ENCODE measurements at regions not wholly inside any gene's neighbourhood (a gene's known extent, or its start where the extent isn't known, plus 50 kb on each side); places are given as distances from the start of the nearest gene placed in this dataset.

GRCh38 chr3:177889652-177890358 lies 646.4 kb upstream of the KCNMB2 start:
- TF ChIP-seq CTCF (IDR thresholded peaks at IDR 0.05) (no peak), POLR2AphosphoS5 (IDR thresholded peaks at IDR 0.05) (no peak), POLR2A (IDR thresholded peaks at IDR 0.05) (no peak), EP300 (IDR thresholded peaks at IDR 0.05) (no peak)
